Activated T-helper 2 cell treated with anti-CD3 and anti-CD28 coated beads, Interferon-gamma antibody, Interleukin-2, Interleukin-4, amounts not matched to agents 10 μg/mL and 5 μg/mL and 100 μg/mL, durations not matched to agents 14 hours and 24 hours and 36 hours (primary cell): ENCODE measurements at regions not wholly inside any gene's neighbourhood (a gene's known extent, or its start where the extent isn't known, plus 50 kb on each side); places are given as distances from the start of the nearest gene placed in this dataset.

Experiments
- DNase-seq: peaks from one replicate; pipeline ENCODE4 v3.0.0; 2021; ENCODE audit warnings: low spot score
- H3K27ac Mint-ChIP-seq: one replicate; pipeline ENCODE4 v1.8.0; 2021; ENCODE audit warnings: mixed read lengths
- H3K27me3 Mint-ChIP-seq: one replicate; pipeline ENCODE4 v1.8.0; 2021; ENCODE audit warnings: low read depth, mixed read lengths
- H3K36me3 Mint-ChIP-seq: one replicate; pipeline ENCODE4 v1.8.0; 2021; ENCODE audit warnings: low read depth, mixed read lengths
- H3K4me1 Mint-ChIP-seq: one replicate; pipeline ENCODE4 v1.8.0; 2021; ENCODE audit warnings: low read depth, mixed read lengths
- H3K4me3 Mint-ChIP-seq: one replicate; pipeline ENCODE4 v1.8.0; 2021; ENCODE audit warnings: low read depth, mild to moderate bottlenecking, moderate library complexity, mixed read lengths
- H3K9me3 Mint-ChIP-seq: one replicate; pipeline ENCODE4 v1.8.0; 2021; ENCODE audit warnings: mixed read lengths
- intact Hi-C: fragments of 100-400 bp; cut with micrococcal nuclease; formaldehyde crosslinking; loops from one replicate; pipeline ENCODE4 v1.15.1; 2023

DNA sequence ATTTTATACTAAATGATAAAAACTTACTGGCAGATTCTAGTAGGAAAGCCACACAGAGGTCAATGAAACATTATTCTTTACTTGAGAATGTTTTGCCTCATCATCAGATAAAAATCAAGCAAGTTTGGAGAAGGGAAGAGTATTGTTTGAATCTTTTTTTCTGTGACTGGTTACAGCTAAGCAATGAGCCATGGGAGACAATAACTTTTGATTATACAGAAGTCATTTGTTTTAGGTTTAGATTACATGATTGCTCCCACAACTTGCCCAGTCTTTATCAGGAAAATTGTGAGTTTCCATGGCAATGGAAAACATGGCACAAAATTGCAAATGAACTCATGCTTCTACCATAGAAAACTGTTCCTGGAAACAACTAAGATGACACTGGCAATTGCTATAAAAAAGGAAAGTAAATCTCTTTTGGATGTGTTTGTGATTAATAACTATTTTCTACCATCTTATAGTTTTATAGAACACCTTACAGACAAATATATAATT, 476.8 kb downstream of the MBD2 start:
- Mint-ChIP-seq H3K4me3 (no peak overlapping the region), H3K9me3 (peaks cover 7% of the 10 kb centered on the region), H3K27me3 (no peaks in the 10 kb centered on the region), H3K27ac (no peak overlapping the region), H3K36me3 (no peaks in the 10 kb centered on the region), H3K4me1 (no peaks in the 10 kb centered on the region)
- intact Hi-C loops, result no loop called here
- no peak for DNase-seq

DNA sequence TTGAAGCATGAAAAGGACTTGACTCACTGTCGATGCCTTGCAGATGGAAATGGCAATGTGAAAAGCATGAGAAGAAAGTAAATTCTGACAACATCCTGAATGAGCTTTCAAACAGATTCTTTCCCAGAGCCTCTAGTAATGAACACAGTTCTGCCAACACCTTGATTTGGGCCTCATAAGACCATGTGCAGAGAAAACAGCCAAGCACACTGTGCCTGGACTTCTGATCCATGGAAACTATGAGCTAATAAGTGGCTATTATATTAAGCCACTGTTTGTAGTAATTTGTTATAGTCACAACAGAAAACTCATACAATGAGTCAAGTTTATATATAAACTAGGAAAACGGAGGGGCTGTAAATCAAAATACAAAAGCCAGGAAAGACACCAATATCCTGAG, 477.3 kb downstream of the MBD2 start:
- intact Hi-C loops, result no loop called here
- no peaks in the 10 kb centered on the region for H3K4me1 Mint-ChIP-seq
- no peak overlapping the region for H3K4me3 Mint-ChIP-seq
- peaks cover 7% of the 10 kb centered on the region for H3K9me3 Mint-ChIP-seq
- H3K36me3 Mint-ChIP-seq, result no peaks in the 10 kb centered on the region
- H3K27me3 Mint-ChIP-seq, result no peaks in the 10 kb centered on the region
- DNase-seq, result no peak
- no peak overlapping the region for H3K27ac Mint-ChIP-seq

GRCh38 chr18:53745986-53746385, 478.5 kb downstream of the MBD2 start:
- Mint-ChIP-seq H3K4me1 (no peaks in the 10 kb centered on the region), H3K27me3 (no peaks in the 10 kb centered on the region), H3K4me3 (no peak overlapping the region), H3K9me3 (peaks cover 7% of the 10 kb centered on the region), H3K27ac (no peak overlapping the region), H3K36me3 (no peaks in the 10 kb centered on the region)
- DNase-seq, result no peak
- intact Hi-C loops, result no loop called here

GRCh38 chr18:53745224-53745967, 479.1 kb downstream of the MBD2 start:
- H3K4me1 Mint-ChIP-seq, result no peaks in the 10 kb centered on the region
- no peak for DNase-seq
- no peak overlapping the region for H3K27ac Mint-ChIP-seq
- intact Hi-C loops, result no loop called here
- H3K36me3 Mint-ChIP-seq, result no peaks in the 10 kb centered on the region
- peaks cover 5% of the 10 kb centered on the region for H3K9me3 Mint-ChIP-seq
- no peak overlapping the region for H3K4me3 Mint-ChIP-seq
- H3K27me3 Mint-ChIP-seq, result no peaks in the 10 kb centered on the region

DNA sequence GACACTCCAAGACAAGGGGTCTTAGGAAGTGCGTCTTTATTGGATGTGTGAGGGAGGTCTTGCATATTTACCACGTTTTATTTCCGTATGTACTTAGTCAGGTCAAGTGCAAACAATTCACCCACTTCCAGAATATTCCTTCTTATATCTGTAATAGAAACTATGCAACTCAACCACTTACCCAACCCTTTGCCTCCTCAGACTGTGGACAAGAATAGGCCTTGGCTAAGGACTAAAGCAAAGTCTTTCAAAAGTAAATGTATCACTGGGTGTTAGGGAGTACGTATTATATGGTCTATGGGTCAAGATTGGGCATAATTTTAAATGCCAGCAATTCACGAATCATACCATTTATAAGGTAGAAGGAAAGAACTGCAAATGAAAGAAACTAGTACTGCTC, 484.8 kb downstream of the MBD2 start:
- H3K4me3 Mint-ChIP-seq, result no peak overlapping the region
- intact Hi-C loops, result no loop called here
- no peaks in the 10 kb centered on the region for H3K27me3 Mint-ChIP-seq
- no peaks in the 10 kb centered on the region for H3K4me1 Mint-ChIP-seq
- H3K27ac Mint-ChIP-seq, result no peak overlapping the region
- H3K36me3 Mint-ChIP-seq, result no peaks in the 10 kb centered on the region
- peaks cover 12% of the 10 kb centered on the region for H3K9me3 Mint-ChIP-seq
- no peak for DNase-seq

DNA sequence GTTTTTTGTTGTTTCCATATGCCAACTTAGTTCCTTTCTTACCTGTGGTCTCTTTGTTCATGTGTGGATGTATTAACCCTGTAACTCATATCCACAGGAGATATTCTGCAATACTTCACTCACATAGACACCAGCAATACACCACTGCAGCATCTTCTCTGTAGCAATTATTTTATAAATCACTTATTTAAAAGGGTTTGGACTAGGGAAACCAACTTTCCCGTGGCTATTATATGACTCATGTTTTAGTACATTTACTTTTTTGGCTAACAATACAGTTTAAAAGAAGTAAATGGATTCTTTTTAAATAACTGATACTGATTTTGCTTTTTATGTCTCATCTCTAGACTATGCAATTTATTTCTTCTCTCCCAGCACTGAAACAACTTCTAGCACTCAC, 488.9 kb downstream of the MBD2 start:
- Mint-ChIP-seq H3K36me3 (no peaks in the 10 kb centered on the region), H3K27ac (no peak overlapping the region), H3K4me3 (no peak overlapping the region), H3K9me3 (peaks cover 17% of the 10 kb centered on the region), H3K27me3 (no peaks in the 10 kb centered on the region), H3K4me1 (no peaks in the 10 kb centered on the region)
- intact Hi-C loops, result no loop called here
- DNase-seq, result no peak

GRCh38 chr18:53715243-53715853, 509.1 kb downstream of the MBD2 start:
- H3K27me3 Mint-ChIP-seq, result no peaks in the 10 kb centered on the region
- no peak for DNase-seq
- H3K4me3 Mint-ChIP-seq, result no peak overlapping the region
- no peaks in the 10 kb centered on the region for H3K36me3 Mint-ChIP-seq
- H3K27ac Mint-ChIP-seq, result no peak overlapping the region
- intact Hi-C loops, result no loop called here
- H3K9me3 Mint-ChIP-seq, result no peaks in the 10 kb centered on the region
- no peaks in the 10 kb centered on the region for H3K4me1 Mint-ChIP-seq

DNA sequence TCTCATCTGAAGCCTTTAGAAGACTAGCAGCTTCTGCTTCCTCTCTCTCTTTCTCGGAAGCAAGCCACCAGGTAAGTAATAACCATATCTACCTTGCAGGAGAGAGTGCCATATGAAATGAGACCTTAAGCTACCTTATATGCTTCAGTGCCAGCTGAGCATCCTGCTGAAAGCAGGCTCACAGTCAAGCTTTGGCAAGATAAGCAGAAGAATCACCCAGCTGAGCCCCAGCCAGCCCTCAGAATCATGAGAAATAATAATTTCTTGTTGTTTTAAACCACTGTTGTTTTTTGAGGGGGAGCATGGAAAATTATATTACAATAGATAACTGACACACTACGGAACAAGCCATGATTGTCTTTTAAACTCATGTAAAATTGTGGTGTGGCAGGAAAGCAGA, 514.4 kb downstream of the MBD2 start:
- Mint-ChIP-seq H3K27me3 (no peaks in the 10 kb centered on the region), H3K27ac (no peak overlapping the region), H3K4me3 (no peak overlapping the region), H3K4me1 (no peaks in the 10 kb centered on the region), H3K36me3 (no peaks in the 10 kb centered on the region), H3K9me3 (no peaks in the 10 kb centered on the region)
- DNase-seq, result no peak
- intact Hi-C loops, result no loop called here

DNA sequence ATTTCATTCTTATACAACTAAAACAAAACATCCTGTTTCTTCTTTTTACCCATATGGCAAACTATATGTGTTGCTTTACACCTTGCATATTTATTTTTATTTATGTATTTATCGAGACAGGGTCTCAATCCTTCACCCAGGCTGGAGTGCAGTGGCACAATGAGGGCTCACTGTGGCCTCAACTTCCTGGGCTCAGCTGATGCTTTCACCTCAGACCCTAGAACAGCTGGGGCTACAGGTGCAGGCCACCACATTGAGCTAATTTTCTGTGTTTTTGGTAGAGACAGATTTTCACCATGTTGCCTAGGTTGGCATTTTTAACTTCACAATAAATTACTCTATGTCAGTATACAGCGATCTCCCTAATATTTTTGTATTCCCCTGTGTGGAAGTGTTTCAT, 522.0 kb downstream of the MBD2 start:
- no peak overlapping the region for H3K4me3 Mint-ChIP-seq
- H3K4me1 Mint-ChIP-seq, result no peaks in the 10 kb centered on the region
- intact Hi-C loops, result no loop called here

DNA sequence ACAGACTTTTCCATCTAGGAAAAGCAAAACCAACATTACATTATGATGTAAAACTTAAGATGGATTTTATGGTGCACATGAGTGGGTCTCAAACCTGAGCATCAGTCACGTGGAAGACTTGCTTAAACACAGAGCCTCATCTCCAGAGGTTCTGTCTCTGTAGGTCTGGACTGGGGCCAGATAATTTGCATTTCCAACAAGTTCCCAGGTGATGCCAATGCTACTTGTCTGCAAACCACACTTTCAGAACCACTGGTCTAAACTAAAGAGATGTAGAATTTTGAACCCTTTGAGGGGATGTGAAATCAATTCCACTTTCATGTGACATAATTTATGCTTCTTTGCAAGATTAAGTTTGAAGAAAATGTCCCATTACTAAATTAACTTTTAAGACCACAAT, 522.8 kb downstream of the MBD2 start:
- no peaks in the 10 kb centered on the region for H3K9me3 Mint-ChIP-seq
- H3K36me3 Mint-ChIP-seq, result no peaks in the 10 kb centered on the region
- no peak overlapping the region for H3K27ac Mint-ChIP-seq
- DNase-seq, result no peak
- no peaks in the 10 kb centered on the region for H3K27me3 Mint-ChIP-seq
- H3K4me3 Mint-ChIP-seq, result no peak overlapping the region
- intact Hi-C loops, result no loop called here
- H3K4me1 Mint-ChIP-seq, result no peaks in the 10 kb centered on the region

More for the DNA sequence above, 522.0 kb downstream of the MBD2 start:
- Mint-ChIP-seq H3K27me3 (no peaks in the 10 kb centered on the region), H3K9me3 (no peaks in the 10 kb centered on the region), H3K36me3 (no peaks in the 10 kb centered on the region), H3K27ac (no peak overlapping the region)
- DNase-seq, result no peak

DNA sequence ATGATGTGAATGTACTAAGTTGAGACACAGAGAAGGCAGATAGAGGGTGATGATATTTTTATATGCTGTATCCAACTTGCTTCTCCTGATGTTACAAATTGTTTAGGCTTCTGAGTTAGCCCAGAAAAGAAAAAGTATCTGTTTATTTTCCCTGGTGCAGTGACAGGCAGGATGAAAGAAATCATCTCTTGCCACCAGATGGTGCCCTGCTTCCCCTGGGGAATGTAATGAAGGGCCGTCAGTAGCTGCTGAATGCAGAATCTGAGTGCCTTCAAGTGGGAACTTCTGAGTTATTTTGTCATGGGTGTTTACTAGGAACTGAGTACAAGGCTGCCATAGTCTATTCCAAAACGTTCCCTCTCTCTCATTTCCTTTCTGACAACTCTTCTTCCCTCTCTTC, 525.6 kb downstream of the MBD2 start:
- DNase-seq, result no peak

GRCh38 chr18:53689886-53690285, 534.6 kb downstream of the MBD2 start:
- no peak overlapping the region for H3K4me3 Mint-ChIP-seq
- intact Hi-C loops, result no loop called here
- no peaks in the 10 kb centered on the region for H3K36me3 Mint-ChIP-seq
- H3K4me1 Mint-ChIP-seq, result no peaks in the 10 kb centered on the region
- no peak overlapping the region for H3K27ac Mint-ChIP-seq
- no peaks in the 10 kb centered on the region for H3K9me3 Mint-ChIP-seq
- no peaks in the 10 kb centered on the region for H3K27me3 Mint-ChIP-seq
- no peak for DNase-seq

More for the DNA sequence above, 525.6 kb downstream of the MBD2 start:
- no peak overlapping the region for H3K4me3 Mint-ChIP-seq
- no peak overlapping the region for H3K27ac Mint-ChIP-seq
- H3K36me3 Mint-ChIP-seq, result no peaks in the 10 kb centered on the region
- no peaks in the 10 kb centered on the region for H3K9me3 Mint-ChIP-seq
- no peaks in the 10 kb centered on the region for H3K27me3 Mint-ChIP-seq
- no peaks in the 10 kb centered on the region for H3K4me1 Mint-ChIP-seq
- intact Hi-C loops, result no loop called here

DNA sequence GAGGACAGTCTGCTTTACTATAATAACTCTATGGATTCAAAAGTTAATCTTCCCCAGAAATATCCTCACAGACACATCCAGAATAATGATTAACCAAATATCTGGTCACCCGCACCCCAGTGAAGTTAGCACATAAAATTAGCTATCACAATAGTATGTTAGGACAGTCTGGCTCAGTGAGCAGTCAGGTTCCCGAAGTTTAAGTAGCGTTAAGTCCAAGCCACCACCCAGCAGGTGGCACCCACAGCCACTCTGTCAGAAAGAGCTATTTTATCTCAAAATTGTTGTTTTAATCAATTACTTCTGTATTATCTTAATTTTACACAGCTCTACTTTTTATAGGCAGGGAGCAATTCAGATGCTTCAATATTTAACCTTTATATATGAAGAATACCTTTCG, 537.5 kb downstream of the MBD2 start:
- Mint-ChIP-seq H3K4me3 (no peak overlapping the region), H3K9me3 (no peaks in the 10 kb centered on the region), H3K27ac (no peak overlapping the region), H3K36me3 (no peaks in the 10 kb centered on the region), H3K4me1 (no peaks in the 10 kb centered on the region), H3K27me3 (no peaks in the 10 kb centered on the region)
- no peak for DNase-seq
- intact Hi-C loops, result no loop called here
